ENCODE measurements at regions not wholly inside any gene's neighbourhood (a gene's known extent, or its start where the extent isn't known, plus 50 kb on each side); places are given as distances from the start of the nearest gene placed in this dataset.
"Not testable (repeated sequence)": the region's sequence is repeated elsewhere in the genome, so short reads cannot be mapped to it uniquely, and the experiment has no call there.

DNA sequence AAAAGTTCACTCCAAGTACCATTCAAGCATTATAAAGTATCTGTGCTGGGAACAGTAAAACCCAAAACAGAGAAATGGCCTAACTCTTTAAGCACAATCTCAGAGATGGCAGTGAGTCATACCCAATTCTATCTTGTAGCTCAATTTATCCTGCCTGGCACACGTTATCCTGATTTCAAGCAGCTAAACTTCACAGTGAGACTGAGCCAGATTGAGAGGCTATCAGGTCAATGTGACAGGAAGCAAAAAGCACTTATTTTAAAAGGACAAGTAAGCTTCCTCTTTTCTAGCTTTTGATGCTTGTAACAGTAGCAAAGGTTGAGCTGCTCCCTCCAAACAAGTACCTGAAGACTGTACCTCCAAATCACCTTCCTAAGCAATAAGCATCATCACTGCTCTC, 324.9 kb downstream of the NAF1 start:
- no peak for DNase-seq (ENCODE audit: low read depth)

DNA sequence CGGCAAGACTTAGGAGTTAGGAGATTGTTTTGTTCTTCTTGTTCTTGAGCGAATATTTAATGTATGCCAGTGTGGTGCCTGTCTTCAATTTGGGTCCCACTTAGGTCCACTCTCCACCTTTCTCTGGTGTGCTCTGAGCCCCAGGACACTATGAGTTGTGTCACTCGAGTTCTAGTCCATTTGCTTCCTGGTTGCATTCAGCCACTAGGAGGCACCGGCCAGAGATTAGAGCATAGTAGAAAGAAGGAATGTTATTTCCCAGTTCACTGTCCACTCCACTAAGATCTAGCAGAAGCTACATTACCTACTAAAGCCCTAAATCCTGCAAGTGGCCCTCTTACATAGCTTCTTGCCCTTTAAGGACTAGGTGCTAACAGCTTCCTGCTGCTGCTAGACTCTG, 326.9 kb downstream of the NAF1 start:
- no peak for DNase-seq (ENCODE audit: low read depth)

DNA sequence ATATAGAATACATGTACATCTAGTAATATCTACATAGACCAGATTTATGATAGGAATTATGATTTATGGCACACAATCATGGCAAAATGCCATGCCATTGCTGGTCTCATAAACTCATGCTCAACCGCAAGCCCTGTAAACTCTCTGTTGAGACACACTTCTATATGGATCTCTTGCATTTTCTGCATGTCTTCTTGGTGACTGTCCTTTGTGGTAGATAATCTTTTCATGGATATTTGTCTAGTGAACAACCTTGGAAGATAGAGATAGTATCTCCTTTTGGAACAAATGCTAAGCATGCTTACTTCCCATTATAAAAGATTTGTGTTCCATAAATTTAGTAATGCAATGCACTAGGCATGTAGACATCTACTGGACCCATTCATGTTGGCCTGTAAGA, 328.0 kb downstream of the NAF1 start:
- DNase-seq (ENCODE audit: low read depth), result no peak

DNA sequence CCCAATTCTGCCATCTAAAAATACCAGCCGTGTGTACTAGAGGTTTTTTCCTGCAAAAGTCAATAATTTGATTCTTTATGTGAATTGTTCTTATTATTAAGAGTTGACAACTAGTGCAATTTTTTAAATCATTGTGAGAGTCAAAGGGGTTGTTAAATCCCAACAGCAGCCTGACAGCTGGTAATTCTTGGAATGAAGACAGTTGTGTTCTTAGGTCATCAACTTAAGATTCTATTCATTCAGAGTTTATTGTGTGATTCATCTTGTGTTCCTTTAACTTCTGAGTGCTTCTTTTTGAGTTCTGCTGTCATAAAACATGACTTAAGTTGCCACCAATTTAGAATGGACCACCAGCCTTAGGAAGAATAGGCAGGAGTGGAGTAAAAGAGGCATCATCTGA, 329.0 kb downstream of the NAF1 start:
- DNase-seq (ENCODE audit: low read depth), result no peak

DNA sequence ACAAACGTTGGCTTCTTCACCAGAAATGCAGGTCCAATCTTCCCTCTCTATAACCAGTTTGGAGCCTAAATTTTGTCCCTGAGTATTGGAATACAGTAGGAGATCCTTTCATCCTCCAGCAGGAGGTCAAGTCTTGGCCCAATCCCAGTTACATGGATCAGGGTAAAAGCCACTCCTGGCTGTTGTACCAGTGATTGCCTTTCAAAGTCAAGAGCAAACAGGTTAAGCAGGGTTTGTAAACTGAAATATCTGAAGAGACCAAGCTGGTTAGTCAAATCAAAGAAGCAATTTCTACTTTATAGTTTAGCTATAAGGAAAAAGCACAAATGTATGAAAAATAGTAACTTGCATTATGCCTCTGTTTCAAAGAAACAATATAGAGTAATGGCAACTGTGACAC, 329.4 kb downstream of the NAF1 start:
- no peak for DNase-seq (ENCODE audit: low read depth)

DNA sequence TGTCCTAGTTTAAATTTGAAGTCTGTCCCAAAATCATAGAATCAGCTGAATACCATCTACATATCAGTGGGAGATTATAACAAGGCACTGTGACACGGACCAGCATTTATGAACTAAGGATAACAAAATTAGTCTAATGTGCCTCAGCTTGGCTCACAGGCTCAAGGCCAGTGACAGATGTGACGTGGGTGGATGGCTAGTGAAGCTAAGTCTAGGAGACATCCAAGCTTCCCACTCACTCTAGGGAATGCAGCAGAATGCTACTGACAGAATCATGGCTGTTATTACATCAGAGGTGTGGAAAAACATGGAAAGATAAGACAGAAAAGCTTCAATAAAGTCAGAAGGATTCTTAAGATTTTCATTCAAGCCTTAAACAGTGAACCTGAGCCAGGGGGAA, 329.9 kb downstream of the NAF1 start:
- DNase-seq (ENCODE audit: low read depth), result no peak

DNA sequence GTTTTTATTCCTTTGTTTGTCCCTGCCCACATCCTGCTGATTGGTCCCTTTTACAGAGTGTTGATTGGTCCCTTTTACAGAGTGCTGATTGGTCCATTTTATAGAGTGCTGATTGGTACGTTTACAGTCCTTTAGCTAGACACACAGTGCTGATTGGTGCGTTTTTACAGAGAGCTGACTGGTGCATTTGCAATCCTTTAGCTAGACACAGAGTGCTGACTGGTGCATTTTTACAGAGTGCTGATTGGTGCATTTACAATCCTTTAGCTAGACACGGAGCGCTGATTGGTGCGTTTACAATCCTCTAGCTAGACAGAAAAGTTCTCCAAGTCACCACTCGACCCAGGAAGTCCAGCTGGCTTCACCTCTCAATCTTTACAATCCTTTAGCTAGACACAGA, 330.4 kb downstream of the NAF1 start:
- DNase-seq (ENCODE audit: low read depth), result not testable (repeated sequence)

DNA sequence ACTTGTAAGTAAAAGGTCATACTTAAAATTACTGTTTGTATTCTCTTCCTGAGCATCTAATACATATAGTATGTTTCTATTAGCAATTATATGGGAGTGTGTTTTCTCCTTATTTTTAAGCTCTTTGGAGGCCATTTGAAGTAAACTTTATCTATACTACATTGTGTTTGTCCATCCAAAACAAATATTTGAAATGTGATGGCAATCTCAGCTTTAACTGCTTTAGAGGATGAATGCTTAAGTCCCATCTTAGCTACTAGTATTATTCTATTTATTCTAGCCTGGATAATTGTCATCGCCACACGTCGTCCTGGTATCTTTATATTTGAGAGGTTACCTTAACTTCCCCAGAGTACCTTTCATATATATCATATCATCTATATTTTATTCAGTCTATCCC, 335.8 kb downstream of the NAF1 start:
- DNase-seq (ENCODE audit: low read depth), result no peak

DNA sequence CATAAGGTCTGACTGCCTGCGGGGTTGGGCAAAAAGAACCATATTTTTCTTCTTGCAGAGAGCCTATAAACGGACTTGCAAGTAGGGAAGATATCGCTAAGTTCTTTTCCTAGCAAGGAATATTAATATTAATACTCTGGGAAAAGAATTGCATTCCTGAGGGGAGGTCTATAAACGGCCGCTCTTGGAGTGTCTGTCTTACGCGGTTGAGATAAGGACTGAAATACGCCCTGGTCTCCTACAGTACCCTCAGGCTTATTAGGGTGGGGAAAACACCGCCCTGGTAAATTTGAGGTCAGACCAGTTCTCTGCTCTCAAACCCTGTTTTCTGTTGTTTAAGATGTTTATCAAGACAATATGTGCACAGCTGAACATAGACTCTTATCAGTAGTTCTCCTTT, 349.3 kb downstream of the NAF1 start:
- not testable (repeated sequence) for DNase-seq (ENCODE audit: low read depth)

DNA sequence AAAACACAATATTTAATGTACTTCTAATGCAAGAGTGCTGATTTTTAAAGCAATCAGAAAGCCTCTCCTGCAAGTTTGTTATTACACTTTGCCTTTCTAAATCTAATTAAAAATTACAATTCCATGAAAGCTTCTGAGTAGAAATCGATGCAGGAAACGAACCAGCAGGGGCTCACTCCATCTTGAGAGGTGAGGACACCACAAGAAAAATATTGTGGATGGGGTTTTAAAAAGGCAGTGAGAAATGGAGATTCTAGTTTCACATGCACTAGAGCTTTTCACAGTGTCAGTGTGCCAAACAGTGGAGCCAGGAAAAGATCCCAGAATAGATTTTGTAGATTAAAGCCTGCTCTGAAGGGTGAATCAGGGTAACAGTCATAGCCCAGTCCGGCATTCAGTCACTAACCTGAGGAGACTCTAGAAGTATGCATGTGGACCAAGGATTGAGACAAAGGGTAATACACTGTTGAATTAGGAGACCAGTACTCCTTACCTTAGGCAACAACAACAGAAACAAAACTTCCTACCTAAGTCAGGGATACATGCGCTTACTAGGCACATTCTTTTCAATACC, 362.3 kb downstream of the NAF1 start:
- no peak for DNase-seq (ENCODE audit: low read depth)

DNA sequence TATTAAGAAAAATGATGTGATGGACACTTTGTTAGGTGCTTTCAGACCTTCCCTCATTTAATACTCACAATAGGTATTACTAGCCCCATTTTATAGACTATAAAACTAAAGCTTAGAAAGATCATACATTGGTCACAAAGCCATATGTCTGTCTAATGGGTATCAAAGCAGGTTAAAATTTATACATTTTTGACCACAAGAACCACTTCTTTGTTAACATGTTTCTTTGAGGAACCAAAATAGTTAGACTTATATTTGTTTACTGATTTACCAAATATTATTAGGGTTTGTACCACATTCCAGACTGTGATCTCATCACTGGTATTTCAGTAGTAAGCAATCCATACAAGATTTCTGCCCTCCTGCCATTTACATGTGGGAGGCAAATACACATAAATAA, 363.3 kb downstream of the NAF1 start:
- no peak for DNase-seq (ENCODE audit: low read depth)

DNA sequence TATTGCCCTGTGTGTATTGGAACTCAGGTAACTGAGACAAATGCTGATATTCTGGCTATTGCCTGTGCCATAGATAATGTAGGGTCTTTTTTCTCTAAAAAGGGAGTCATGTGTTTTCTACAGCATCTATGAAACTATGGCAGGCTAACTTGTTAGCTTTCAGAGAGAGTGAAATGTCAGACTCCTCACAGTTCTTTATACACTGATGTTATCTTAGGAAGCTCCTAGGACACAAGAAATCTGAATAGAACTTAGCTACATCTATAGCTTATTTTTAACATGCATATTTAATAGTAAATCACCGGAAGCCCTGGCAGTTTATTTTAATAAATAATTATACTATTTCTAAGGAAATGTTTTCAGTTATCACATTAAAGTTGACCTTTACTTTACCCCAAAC, 369.6 kb downstream of the NAF1 start:
- no peak for DNase-seq (ENCODE audit: low read depth)

DNA sequence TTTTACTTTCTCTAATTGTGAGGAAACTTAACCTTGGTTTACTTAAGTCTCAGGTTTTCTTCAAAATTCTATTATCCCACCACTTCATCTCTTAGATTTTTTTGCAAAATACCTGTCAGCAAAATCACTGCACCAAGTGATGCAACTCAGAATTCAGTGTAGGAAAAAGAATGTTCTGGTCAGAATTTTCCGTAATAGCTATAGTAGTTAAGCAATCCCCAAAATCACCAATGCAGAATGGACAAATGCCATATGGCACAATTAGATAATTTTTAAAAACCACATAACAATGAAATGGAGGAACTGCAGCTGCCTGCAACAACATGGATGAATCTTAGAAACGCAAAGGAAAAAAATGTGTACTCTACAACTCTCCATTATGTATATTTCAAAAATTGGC, 373.1 kb downstream of the NAF1 start:
- no peak for DNase-seq (ENCODE audit: low read depth)

DNA sequence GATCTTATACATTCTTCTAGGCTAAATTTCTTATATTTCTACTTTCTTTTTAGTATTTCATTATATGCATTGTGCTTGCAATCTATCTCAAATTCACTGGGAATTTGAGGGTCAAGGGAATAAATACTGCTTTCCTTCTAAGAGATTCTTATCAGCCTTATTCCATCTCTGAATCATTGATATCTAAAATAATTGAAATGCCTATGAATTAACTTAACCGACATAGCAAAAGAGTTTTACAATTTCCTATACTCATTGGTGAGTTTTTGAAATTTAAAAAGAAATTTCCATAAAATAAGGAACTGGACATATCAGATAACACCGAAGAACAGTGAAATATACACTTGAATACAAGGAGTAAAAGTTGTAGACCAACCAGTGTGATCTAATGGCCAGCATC, 373.7 kb downstream of the NAF1 start:
- DNase-seq (ENCODE audit: low read depth), result no peak

DNA sequence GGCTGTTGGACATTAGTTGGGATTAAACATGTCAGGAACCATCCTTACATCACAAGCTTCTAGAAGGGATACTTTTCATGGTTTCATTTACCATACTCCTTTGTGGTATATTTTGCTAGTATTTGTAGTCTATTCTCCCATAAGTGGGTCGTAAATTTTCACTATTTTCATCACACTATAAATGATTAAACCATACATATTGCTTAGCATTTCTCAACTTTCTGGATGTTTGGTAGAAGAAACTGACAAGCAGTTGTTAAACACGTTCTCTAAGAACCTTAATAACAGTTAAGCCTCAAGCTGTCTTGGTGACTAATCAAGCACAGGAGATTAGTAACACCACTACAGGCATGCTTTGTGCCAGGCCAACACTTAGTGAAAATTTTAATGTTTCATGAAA, 375.5 kb downstream of the NAF1 start:
- no peak for DNase-seq (ENCODE audit: low read depth)

DNA sequence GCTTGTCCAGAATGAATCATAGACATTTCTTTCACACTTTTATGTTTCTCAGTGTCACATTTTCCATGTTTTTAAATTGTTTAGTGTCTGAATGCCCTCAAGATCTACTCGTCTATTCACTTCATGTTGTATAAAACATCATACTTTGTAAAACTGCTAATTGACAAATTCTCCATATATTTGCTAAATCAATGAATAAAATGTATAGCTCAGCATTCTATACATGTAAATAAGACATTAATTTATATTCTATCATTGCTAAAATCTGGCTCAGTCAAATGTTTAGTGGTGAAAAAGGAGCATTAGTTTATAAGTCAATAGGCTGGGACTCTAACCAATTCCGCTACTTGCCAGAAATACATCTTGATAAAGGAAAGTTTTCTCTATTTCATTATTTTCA, 379.6 kb downstream of the NAF1 start:
- no peak for DNase-seq (ENCODE audit: low read depth)

DNA sequence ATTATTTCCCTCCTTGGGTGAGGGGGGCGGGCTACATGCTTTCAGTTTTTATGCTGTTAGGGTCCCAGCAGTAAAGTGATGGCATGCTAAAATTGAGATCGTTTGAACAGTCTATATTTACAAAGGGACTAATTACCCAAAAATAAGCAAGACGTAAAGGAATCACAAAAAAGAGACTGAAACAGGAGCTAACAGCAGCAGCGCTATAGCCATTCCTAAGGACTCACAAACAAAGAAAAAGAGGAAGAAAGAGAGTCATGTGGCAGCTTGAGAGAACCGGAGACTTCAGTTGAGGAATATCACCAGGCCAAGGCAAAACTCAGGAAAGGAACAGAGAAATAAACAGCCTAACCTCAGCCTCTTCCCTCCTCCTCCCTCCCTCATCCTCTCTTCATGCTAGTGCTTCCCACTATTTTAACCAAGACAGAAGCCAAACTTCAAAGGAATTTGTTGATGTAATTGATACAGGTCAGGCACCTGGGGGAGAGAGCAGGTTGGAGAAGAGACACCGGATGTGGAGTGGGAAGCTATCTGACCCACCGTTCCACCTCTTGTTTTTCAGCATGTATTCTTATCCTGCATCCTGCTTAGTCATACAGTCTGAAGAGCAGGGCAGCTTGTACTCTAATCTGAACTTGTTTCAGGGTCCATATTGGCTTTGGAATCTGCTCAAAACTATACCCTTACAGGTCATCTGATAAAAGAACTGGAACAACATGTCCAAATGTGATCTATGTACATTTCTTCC, 383.7 kb downstream of the NAF1 start:
- no peak for DNase-seq (ENCODE audit: low read depth)

DNA sequence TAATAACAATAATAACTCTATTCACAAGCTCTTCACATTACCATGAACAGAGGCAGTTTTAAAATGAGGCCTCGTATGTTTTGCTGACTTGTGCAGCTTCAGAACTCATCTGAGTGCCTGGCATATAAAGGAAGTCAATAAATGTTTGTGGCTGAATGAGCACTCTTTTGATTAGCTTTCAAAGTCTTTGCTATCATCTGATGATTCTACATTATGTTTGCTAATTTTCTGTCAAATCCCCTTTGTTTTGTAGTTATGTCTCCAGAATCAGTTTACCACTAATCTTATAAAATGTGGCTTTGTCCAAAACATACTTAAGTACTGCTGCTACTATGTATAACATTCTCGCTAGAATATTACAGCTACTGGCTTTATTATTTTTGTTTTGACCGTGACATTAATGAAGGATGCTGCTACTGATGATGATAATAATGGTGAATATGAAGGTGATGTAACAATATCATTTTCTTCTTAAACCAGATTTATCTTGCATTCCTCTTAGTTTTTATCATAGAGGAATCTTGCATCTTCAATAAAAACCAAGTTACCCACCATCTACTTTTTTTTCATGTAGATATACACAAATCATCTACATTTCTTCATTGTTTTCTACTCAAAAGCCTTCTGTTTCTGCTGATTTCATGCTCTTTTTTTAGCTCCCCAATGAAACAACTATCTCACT, 384.5 kb downstream of the NAF1 start:
- no peak for DNase-seq (ENCODE audit: low read depth)

DNA sequence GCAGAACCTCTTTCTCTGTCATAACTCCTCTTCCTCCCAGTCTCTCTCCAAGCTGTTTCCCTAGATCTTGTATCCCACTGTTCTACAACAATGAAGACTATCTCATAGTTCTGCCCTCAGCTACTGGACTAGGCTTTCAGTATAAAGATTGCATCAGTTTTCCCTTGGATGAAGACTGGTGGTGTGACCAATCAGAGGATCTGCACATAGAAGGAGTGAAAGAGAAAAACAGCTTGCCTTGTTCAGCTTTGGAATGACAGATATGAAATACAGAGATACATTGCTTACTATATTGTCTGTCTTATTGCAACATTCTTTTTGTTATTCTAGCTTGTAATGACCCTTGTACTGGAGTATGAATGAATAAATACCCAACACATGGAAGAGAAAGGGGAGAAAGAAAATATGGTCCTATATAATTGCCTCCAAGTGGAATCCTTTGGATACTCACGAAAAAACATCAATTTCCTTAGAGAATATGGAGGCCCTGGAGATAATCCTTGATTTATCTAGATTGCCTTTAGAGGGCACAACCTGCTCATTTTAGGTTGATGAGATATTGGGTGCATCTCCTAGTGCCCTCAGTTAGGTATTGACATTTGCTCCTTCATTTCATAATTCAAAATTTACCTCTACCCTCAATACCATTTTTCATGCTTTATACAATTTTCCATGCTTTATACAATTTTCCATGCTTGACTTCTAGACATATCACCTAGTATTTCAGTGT, 395.8 kb downstream of the NAF1 start:
- no peak for DNase-seq (ENCODE audit: low read depth)

DNA sequence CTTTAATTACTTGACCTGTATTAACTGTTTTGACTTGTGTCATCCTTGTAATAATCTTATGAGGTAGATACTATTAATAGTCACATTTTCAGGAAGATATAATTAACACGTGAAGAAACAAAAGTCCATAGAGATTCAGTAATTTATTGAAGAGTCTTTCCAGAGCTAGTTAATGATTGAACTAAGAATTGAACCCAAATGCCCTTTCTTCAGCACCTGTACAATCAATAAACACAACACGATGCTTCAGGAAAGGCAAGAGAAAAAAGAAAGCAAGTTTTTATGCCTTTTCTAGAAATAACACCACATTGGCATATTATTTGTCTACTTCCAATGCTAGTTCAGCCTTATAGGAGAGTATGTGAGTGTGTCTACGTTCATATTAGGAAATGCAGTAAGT, 399.6 kb downstream of the NAF1 start:
- DNase-seq (ENCODE audit: low read depth), result no peak

DNA sequence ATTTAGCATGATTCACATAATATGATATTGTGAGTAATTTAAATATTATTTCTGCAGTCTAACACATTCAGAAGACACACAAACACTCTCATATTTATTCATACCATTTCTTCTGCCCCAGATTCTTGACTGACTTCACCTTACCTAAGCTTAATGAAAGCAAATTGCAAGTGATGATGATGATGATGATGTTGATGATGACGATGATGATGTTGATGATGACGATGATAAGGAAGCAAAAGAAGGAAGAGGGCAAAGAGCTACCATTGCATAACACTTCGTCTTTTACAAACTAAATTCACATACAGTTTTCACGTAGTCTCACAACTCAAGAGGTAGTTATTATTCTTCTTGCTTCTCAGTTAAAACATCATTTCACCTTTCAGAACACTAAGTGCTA, 404.7 kb downstream of the NAF1 start:
- no peak for DNase-seq (ENCODE audit: low read depth)

DNA sequence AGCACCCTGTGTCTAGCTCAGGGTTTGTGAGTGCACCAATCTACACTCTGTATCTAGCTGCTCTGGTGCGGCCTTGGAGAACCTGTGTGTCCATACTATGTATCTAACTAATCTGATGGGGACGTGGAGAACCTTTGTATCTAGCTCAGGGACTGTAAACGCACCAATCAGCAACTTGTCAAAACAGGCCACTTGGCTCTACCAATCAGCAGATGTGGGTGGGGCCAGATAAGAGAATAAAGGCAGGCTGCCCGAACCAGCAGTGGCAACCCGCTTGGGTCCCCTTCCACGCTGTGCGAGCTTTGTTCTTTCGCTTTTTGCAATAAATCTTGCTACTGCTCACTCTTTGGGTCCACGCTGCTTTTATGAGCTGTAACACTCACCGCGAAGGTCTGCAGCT, 426.5 kb downstream of the NAF1 start:
- not testable (repeated sequence) for DNase-seq (ENCODE audit: low read depth)

DNA sequence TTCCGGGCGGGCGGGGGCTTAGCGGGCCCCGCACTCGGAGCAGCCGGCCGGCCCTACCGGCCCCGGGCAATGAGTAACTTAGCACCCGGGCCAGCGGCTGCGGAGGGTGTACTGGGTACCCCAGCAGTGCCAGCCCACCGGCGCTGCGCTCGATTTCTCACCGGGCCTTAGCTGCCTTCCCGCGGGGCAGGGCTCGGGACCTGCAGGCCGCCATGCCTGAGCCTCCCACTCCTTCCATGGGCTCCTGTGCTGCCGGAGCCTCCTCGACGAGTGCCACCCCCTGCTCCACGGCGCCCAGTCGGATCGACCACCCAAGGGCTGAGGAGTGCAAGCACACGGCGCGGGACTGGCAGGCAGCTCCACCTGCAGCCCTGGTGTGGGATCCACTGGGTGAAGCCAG, 427.1 kb downstream of the NAF1 start:
- not testable (repeated sequence) for DNase-seq (ENCODE audit: low read depth)

Measured in stromal cell of bone marrow (primary cell).